Stomach (tissue), 4 donors: ENCODE measurements at regions not wholly inside any gene's neighbourhood (a gene's known extent, or its start where the extent isn't known, plus 50 kb on each side); places are given as distances from the start of the nearest gene placed in this dataset.

Experiments used
- CTCF ChIP-seq, 7 experiments: fragments of 450-650 bp in 4 of 7; fragments of 200-600 bp in 3 of 7; sonication (generic) in 3 of 7; IDR thresholded peaks; one replicate each; pipeline ENCODE4 v1.5.1; 2016 to 2019; ENCODE audit warnings: antibody characterized with exemption in 7 of 7, control low read depth in 2 of 7, mild to moderate bottlenecking in 1 of 7
- EP300 ChIP-seq: sonication (generic); formaldehyde crosslinking; IDR thresholded peaks from one replicate; pipeline ENCODE4 v1.6.1; 2017; ENCODE audit warnings: antibody characterized with exemption
- POLR2AphosphoS5 ChIP-seq, 3 donors: sonication (generic); formaldehyde crosslinking; IDR thresholded peaks; one replicate each; pipeline ENCODE4 v1.6.1; 2016; ENCODE audit warnings: antibody characterized with exemption in 3 of 3

GRCh38 chr13:88303157-88303556 is 632.0 kb downstream of the SLITRK5 start:
- TF ChIP-seq CTCF (IDR thresholded peaks at IDR 0.05), result no peak
- no peak for TF ChIP-seq POLR2AphosphoS5 (IDR thresholded peaks at IDR 0.05)
- TF ChIP-seq EP300, result no peak
